Liver (tissue), 8 donors: ENCODE measurements at regions not wholly inside any gene's neighbourhood (a gene's known extent, or its start where the extent isn't known, plus 50 kb on each side); places are given as distances from the start of the nearest gene placed in this dataset.

Source experiments
- DNase-seq: peaks from one replicate; pipeline ENCODE4 v3.0.0-alpha.2; 2017; ENCODE audit warnings: low spot score
- H3K27ac ChIP-seq, 2 donors: one replicate each; pipeline ENCODE4 v1.7.0; 2013; ENCODE audit warnings: inconsistent platforms in 2 of 2, low read length in 2 of 2, control low read depth in 1 of 2, low read depth in 1 of 2, mild to moderate bottlenecking in 1 of 2
- H3K27me3 ChIP-seq, 4 donors: one replicate each; pipeline versions ENCODE4 v1.6.1 to v1.7.0; 2013; ENCODE audit warnings: low read length in 3 of 4, inconsistent platforms in 1 of 4, mild to moderate bottlenecking in 1 of 4, moderate library complexity in 1 of 4; ENCODE audit not compliant: control insufficient read depth in 4 of 4, insufficient read depth in 4 of 4
- H3K36me3 ChIP-seq, 4 donors: one replicate each; pipeline versions ENCODE4 v1.6.1 to v1.7.0; 2013; ENCODE audit warnings: low read length in 3 of 4, mild to moderate bottlenecking in 3 of 4, low read depth in 1 of 4, moderate library complexity in 1 of 4; ENCODE audit not compliant: control insufficient read depth in 4 of 4, insufficient read depth in 3 of 4
- H3K4me1 ChIP-seq, 4 donors: one replicate each; pipeline versions ENCODE4 v1.6.1 to v1.7.0; 2013; ENCODE audit warnings: low read length in 3 of 4, mild to moderate bottlenecking in 3 of 4, moderate library complexity in 1 of 4; ENCODE audit not compliant: control insufficient read depth in 4 of 4, insufficient read depth in 4 of 4
- H3K4me3 ChIP-seq, 3 donors: one replicate each; pipeline versions ENCODE4 v1.6.1 to v1.7.0; 2013; ENCODE audit warnings: low read length in 3 of 3, control low read depth in 1 of 3, low read depth in 1 of 3, mild to moderate bottlenecking in 1 of 3
- H3K9ac ChIP-seq, 2 donors: one replicate each; pipeline ENCODE4 v1.7.0; 2013; ENCODE audit warnings: low read length in 2 of 2, mild to moderate bottlenecking in 2 of 2, moderate library complexity in 2 of 2, control low read depth in 1 of 2, low read depth in 1 of 2
- H3K9me3 ChIP-seq, 4 donors: one replicate each; pipeline versions ENCODE4 v1.6.1 to v1.7.0; 2013; ENCODE audit warnings: low read length in 3 of 4; ENCODE audit not compliant: control insufficient read depth in 4 of 4
- ATF3 ChIP-seq: IDR thresholded peaks from 2 replicates; pipeline ENCODE4 v1.6.1; 2016; ENCODE audit warnings: antibody characterized with exemption
- CTCF ChIP-seq: fragments of 150-350 bp; IDR thresholded peaks from 2 replicates; pipeline ENCODE4 v1.5.1; 2017; ENCODE audit warnings: improper control_type of control experiment, low read depth, low read length; ENCODE audit not compliant: missing input control
- EGR1 ChIP-seq, 2 donors: IDR thresholded peaks; 2 replicates each; pipeline ENCODE4 v1.6.1; 2016 to 2018; ENCODE audit warnings: antibody characterized with exemption in 2 of 2, low read depth in 2 of 2
- FOXA1 ChIP-seq: IDR thresholded peaks from 2 replicates; pipeline ENCODE4 v1.6.1; 2016; ENCODE audit warnings: antibody characterized with exemption
- FOXA2 ChIP-seq: IDR thresholded peaks from 2 replicates; pipeline ENCODE4 v1.6.1; 2016; ENCODE audit warnings: antibody characterized with exemption
- GABPA ChIP-seq, 2 donors: IDR thresholded peaks in 1 of 2; conservative IDR thresholded peaks in 1 of 2; 2 replicates each; pipeline ENCODE4 v1.6.1; 2016; ENCODE audit warnings: antibody characterized with exemption in 2 of 2, mild to moderate bottlenecking in 1 of 2, moderate library complexity in 1 of 2
- HNF4A ChIP-seq, 2 donors: conservative IDR thresholded peaks; 2 replicates each; pipeline ENCODE4 v1.6.1; 2016; ENCODE audit warnings: antibody characterized with exemption in 2 of 2, mild to moderate bottlenecking in 2 of 2
- HNF4G ChIP-seq: IDR thresholded peaks from 2 replicates; pipeline ENCODE4 v1.6.1; 2016; ENCODE audit warnings: antibody characterized with exemption
- JUND ChIP-seq, 2 donors: IDR thresholded peaks; 2 replicates each; pipeline ENCODE4 v1.6.1; 2016; ENCODE audit warnings: antibody characterized with exemption in 2 of 2
- MAX ChIP-seq: IDR thresholded peaks from 2 replicates; pipeline ENCODE4 v1.6.1; 2016; ENCODE audit warnings: antibody characterized with exemption
- NR2F2 ChIP-seq: IDR thresholded peaks from 2 replicates; pipeline ENCODE4 v1.6.1; 2016; ENCODE audit warnings: antibody characterized with exemption
- RAD21 ChIP-seq, 2 donors: IDR thresholded peaks; 2 replicates each; pipeline ENCODE4 v1.6.1; 2016; ENCODE audit warnings: antibody characterized with exemption in 2 of 2, mild to moderate bottlenecking in 2 of 2
- REST ChIP-seq: IDR thresholded peaks from 2 replicates; pipeline ENCODE4 v1.6.1; 2016; ENCODE audit warnings: antibody characterized with exemption, mild to moderate bottlenecking
- RXRA ChIP-seq, 2 donors: IDR thresholded peaks; 2 replicates each; pipeline ENCODE4 v1.6.1; 2017 to 2018; ENCODE audit warnings: antibody characterized with exemption in 2 of 2, mild to moderate bottlenecking in 1 of 2
- SP1 ChIP-seq: IDR thresholded peaks from 2 replicates; pipeline ENCODE4 v1.6.1; 2018; ENCODE audit warnings: antibody characterized with exemption, mild to moderate bottlenecking
- TAF1 ChIP-seq: conservative IDR thresholded peaks from 2 replicates; pipeline ENCODE4 v1.6.1; 2016; ENCODE audit warnings: antibody characterized with exemption, mild to moderate bottlenecking
- YY1 ChIP-seq: IDR thresholded peaks from 2 replicates; pipeline ENCODE4 v1.6.1; 2016; ENCODE audit warnings: antibody characterized with exemption, mild to moderate bottlenecking
- ZBTB33 ChIP-seq: IDR thresholded peaks from 2 replicates; pipeline ENCODE4 v1.6.1; 2016; ENCODE audit warnings: antibody characterized with exemption
- WGBS: extraction: QIAGEN DNeasy Blood & Tissue Kit; methylation state at CpG from one replicate; pipeline ENCODE4 v1.1.7; 2013; 5-methylcytosine and 5-hydroxymethylcytosine counted together
- donor health status: healthy.
- donor health status: healthy.
- donor health status: healthy.
- donor health status: healthy.
- donor health status: healthy.

- TF ChIP-seq MAX, result no peak
These were observed 144.6 kb upstream of the ASB18 start (continued) for GRCh38 chr2:236408786-236409185.

GRCh38 chr2:236415684-236416444 lies 151.7 kb upstream of the ASB18 start:
- Histone ChIP-seq H3K27ac (no peak overlapping the region), H3K27me3 (no peaks in the 10 kb centered on the region), H3K9ac (no peak overlapping the region), H3K4me3 (no peak overlapping the region), H3K4me1 (no peaks in the 10 kb centered on the region), H3K36me3 (no peaks in the 10 kb centered on the region), H3K9me3 (no peaks in the 10 kb centered on the region)
- 77% methylated on average over 7 of the region's 7 CpGs for WGBS
- no peak for DNase-seq
- TF ChIP-seq EGR1 (IDR thresholded peaks at IDR 0.05; ENCODE audit: low read depth in 2 of 2) (no peak), NR2F2 (no peak), RXRA (IDR thresholded peaks at IDR 0.05) (no peak), SP1 (no peak), FOXA2 (no peak), HNF4A (conservative IDR thresholded peaks at IDR 0.05) (no peak), RAD21 (IDR thresholded peaks at IDR 0.05) (no peak), GABPA (IDR thresholded peaks at IDR 0.05 in 1 of 2, conservative IDR thresholded peaks at IDR 0.05 in 1 of 2) (no peak), CTCF (no peak), TAF1 (no peak), YY1 (no peak), JUND (IDR thresholded peaks at IDR 0.05) (no peak), REST (no peak), HNF4G (no peak), ATF3 (no peak), ZBTB33 (no peak), FOXA1 (no peak), MAX (no peak)
